B cell (primary cell): ENCODE measurements at regions not wholly inside any gene's neighbourhood (a gene's known extent, or its start where the extent isn't known, plus 50 kb on each side); places are given as distances from the start of the nearest gene placed in this dataset.

ENCODE experiments used
- ATAC-seq: fragments of 200-7000 bp; cut with Tn5 transposase; one replicate; pipeline ENCODE4 v1.10.0; 2021; ENCODE audit warnings: low read depth, mild to moderate bottlenecking, moderate number of reproducible peaks, moderate library complexity
- CTCF ChIA-PET: fragments of 350-600 bp; sonication (Branson Sonifier 250); formaldehyde crosslinking; loops from one replicate; lab custom pipeline; 2021; ENCODE audit warnings: antibody characterized with exemption, inconsistent platforms; lab: Charles Lee
- POLR2A ChIA-PET: fragments of 350-600 bp; sonication (Branson Sonifier 250); formaldehyde crosslinking; loops from one replicate; lab custom pipeline; 2021; ENCODE audit warnings: antibody characterized with exemption; lab: Charles Lee
- DNase-seq: peaks from one replicate; pipeline ENCODE4 v3.0.0; 2013
- H2AFZ ChIP-seq: 2 replicates; pipeline ENCODE4 v1.6.1; 2012; ENCODE audit warnings: mild to moderate bottlenecking, low read depth, low read length; ENCODE audit not compliant: insufficient read depth, poor library complexity, severe bottlenecking
- H3K27ac ChIP-seq, 2 donors: 1 replicate in 1 of 2; 2 replicates in 1 of 2; pipeline ENCODE4 v1.5.1; 2012 to 2013; ENCODE audit warnings: low read length in 2 of 2, mild to moderate bottlenecking in 2 of 2, moderate library complexity in 1 of 2
- H3K27me3 ChIP-seq, 4 experiments: fragments of 200-600 bp in 1 of 4; sonication (generic) in 1 of 4; replicated peaks in 1 of 4; 1 replicate in 2 of 4; 2 replicates in 2 of 4; pipeline versions ENCODE4 v1.6.1 to v1.7.0; 2013 to 2016; ENCODE audit warnings: low read length in 3 of 4, mild to moderate bottlenecking in 2 of 4, mixed read lengths in 1 of 4, moderate library complexity in 1 of 4; ENCODE audit not compliant: insufficient read depth in 4 of 4, control insufficient read depth in 3 of 4; ENCODE audit errors: control extremely low read depth in 1 of 4
- H3K36me3 ChIP-seq, 2 experiments: replicated peaks in 1 of 2; 1 replicate in 1 of 2; 2 replicates in 1 of 2; pipeline versions ENCODE4 v1.6.1 to v1.7.1; 2013; ENCODE audit warnings: low read length in 1 of 2; ENCODE audit not compliant: insufficient read depth in 2 of 2, control insufficient read depth in 1 of 2; ENCODE audit errors: control extremely low read depth in 1 of 2, extremely low read depth in 1 of 2
- H3K4me1 ChIP-seq, 2 donors: fragments of 200-600 bp in 1 of 2; sonication (generic) in 1 of 2; 1 replicate in 1 of 2; 2 replicates in 1 of 2; pipeline versions ENCODE4 v1.5.1 to v1.6.1; 2013 to 2017; ENCODE audit warnings: low read length in 2 of 2; ENCODE audit not compliant: control insufficient read depth in 2 of 2, insufficient read depth in 2 of 2
- H3K4me2 ChIP-seq: replicated peaks from 2 replicates; pipeline ENCODE3; 2012; ENCODE audit warnings: mild to moderate bottlenecking, low read depth, low read length; ENCODE audit not compliant: poor library complexity, severe bottlenecking
- H3K4me3 ChIP-seq, 5 experiments: fragments of 200-600 bp in 1 of 5; sonication (generic) in 1 of 5; 1 replicate in 3 of 5; 2 replicates in 2 of 5; pipeline versions ENCODE4 v1.5.1 to v1.7.0; 2011 to 2016; ENCODE audit warnings: low read length in 4 of 5, mild to moderate bottlenecking in 4 of 5, low read depth in 2 of 5, control low read depth in 1 of 5, moderate library complexity in 1 of 5; ENCODE audit not compliant: insufficient read depth in 1 of 5; ENCODE audit errors: control extremely low read depth in 1 of 5, extremely low read depth in 1 of 5
- H3K79me2 ChIP-seq: fragments of 200-600 bp; sonication (generic); one replicate; pipeline ENCODE4 v1.6.0; 2016; ENCODE audit warnings: low read length; ENCODE audit not compliant: control insufficient read depth, insufficient read depth
- H3K9ac ChIP-seq: fragments of 200-600 bp; sonication (generic); 2 replicates; pipeline ENCODE4 v1.6.1; 2017; ENCODE audit warnings: mild to moderate bottlenecking, low read length, moderate library complexity
- H3K9me3 ChIP-seq, 3 donors: one replicate each; pipeline versions ENCODE4 v1.6.1 to v1.7.1; 2013; ENCODE audit warnings: low read length in 2 of 3; ENCODE audit not compliant: control insufficient read depth in 2 of 3, insufficient read depth in 1 of 3; ENCODE audit errors: control extremely low read depth in 1 of 3
- H4K20me1 ChIP-seq: 2 replicates; pipeline ENCODE4 v1.6.0; 2012; ENCODE audit warnings: mild to moderate bottlenecking, low read length; ENCODE audit not compliant: insufficient read depth, control insufficient read depth, poor library complexity, severe bottlenecking
- H3K27ac Mint-ChIP-seq: one replicate; pipeline ENCODE4 v1.8.0; 2021; ENCODE audit warnings: mixed read lengths
- H3K27me3 Mint-ChIP-seq: one replicate; pipeline ENCODE4 v1.8.0; 2021; ENCODE audit warnings: mixed read lengths
- H3K4me1 Mint-ChIP-seq: one replicate; pipeline ENCODE4 v1.8.0; 2021; ENCODE audit warnings: mixed read lengths
- H3K4me3 Mint-ChIP-seq: one replicate; pipeline ENCODE4 v1.8.0; 2021; ENCODE audit warnings: mixed read lengths
- H3K9me3 Mint-ChIP-seq: one replicate; pipeline ENCODE4 v1.8.0; 2022; ENCODE audit warnings: mixed read lengths; ENCODE audit not compliant: insufficient read depth
- EZH2 ChIP-seq: IDR thresholded peaks from 2 replicates; pipeline ENCODE4 v1.6.1; 2012; ENCODE audit warnings: borderline replicate concordance, low read depth, mild to moderate bottlenecking, moderate library complexity, low read length; ENCODE audit not compliant: insufficient read depth, poor library complexity, severe bottlenecking
- WGBS: methylation state at CpG from one replicate; pipeline ENCODE4 v1.1.5; 2013; ENCODE audit warnings: missing lambda C conversion rate; ENCODE audit not compliant: insufficient coverage; 5-methylcytosine and 5-hydroxymethylcytosine counted together
- intact Hi-C: fragments of 100-400 bp; cut with micrococcal nuclease; formaldehyde crosslinking; loops from one replicate; pipeline ENCODE4 v1.10.0; 2022
- TF ChIP-seq, protein P1 (sequence below): fragments of 200-600 bp; IDR thresholded peaks from one replicate; pipeline ENCODE4 v1.8.0; 2022; ENCODE audit warnings: antibody characterized with exemption, mild to moderate bottlenecking

GRCh38 chr6:126107475-126108166 lies 121.3 kb downstream of the TRMT11 start:
- H3K27me3 Mint-ChIP-seq, result no peaks in the 10 kb centered on the region
- no peak overlapping the region for H3K4me3 ChIP-seq
- H3K27ac Mint-ChIP-seq, result no peak overlapping the region
- ChIA-PET POLR2A (no interaction called here), CTCF (no interaction called here)
- H3K4me2 ChIP-seq, result no peak overlapping the region
- no peak overlapping the region for H2AFZ ChIP-seq
- no peak overlapping the region for H3K27ac ChIP-seq
- TF ChIP-seq, protein P1, sequence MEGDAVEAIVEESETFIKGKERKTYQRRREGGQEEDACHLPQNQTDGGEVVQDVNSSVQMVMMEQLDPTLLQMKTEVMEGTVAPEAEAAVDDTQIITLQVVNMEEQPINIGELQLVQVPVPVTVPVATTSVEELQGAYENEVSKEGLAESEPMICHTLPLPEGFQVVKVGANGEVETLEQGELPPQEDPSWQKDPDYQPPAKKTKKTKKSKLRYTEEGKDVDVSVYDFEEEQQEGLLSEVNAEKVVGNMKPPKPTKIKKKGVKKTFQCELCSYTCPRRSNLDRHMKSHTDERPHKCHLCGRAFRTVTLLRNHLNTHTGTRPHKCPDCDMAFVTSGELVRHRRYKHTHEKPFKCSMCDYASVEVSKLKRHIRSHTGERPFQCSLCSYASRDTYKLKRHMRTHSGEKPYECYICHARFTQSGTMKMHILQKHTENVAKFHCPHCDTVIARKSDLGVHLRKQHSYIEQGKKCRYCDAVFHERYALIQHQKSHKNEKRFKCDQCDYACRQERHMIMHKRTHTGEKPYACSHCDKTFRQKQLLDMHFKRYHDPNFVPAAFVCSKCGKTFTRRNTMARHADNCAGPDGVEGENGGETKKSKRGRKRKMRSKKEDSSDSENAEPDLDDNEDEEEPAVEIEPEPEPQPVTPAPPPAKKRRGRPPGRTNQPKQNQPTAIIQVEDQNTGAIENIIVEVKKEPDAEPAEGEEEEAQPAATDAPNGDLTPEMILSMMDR, result no peak
- no peak for TF ChIP-seq EZH2
- H3K4me3 Mint-ChIP-seq, result no peak overlapping the region
- no peaks in the 10 kb centered on the region for H3K4me1 Mint-ChIP-seq
- no peaks in the 10 kb centered on the region for H3K79me2 ChIP-seq
- peaks cover 0 to 1% (median 0%) of the 10 kb centered on the region in 3 donors for H3K9me3 ChIP-seq
- 97% methylated on average over 7 of the region's 10 CpGs for WGBS
- H3K9me3 Mint-ChIP-seq, result no peaks in the 10 kb centered on the region
- ATAC-seq, result no peak
- no peak overlapping the region for H3K9ac ChIP-seq
- no peaks in the 10 kb centered on the region for H4K20me1 ChIP-seq
- no peaks in the 10 kb centered on the region for H3K27me3 ChIP-seq
- intact Hi-C loops, result no loop called here
- H3K36me3 ChIP-seq, result no peaks in the 10 kb centered on the region
- no peaks in the 10 kb centered on the region for H3K4me1 ChIP-seq
- no peak for DNase-seq

DNA sequence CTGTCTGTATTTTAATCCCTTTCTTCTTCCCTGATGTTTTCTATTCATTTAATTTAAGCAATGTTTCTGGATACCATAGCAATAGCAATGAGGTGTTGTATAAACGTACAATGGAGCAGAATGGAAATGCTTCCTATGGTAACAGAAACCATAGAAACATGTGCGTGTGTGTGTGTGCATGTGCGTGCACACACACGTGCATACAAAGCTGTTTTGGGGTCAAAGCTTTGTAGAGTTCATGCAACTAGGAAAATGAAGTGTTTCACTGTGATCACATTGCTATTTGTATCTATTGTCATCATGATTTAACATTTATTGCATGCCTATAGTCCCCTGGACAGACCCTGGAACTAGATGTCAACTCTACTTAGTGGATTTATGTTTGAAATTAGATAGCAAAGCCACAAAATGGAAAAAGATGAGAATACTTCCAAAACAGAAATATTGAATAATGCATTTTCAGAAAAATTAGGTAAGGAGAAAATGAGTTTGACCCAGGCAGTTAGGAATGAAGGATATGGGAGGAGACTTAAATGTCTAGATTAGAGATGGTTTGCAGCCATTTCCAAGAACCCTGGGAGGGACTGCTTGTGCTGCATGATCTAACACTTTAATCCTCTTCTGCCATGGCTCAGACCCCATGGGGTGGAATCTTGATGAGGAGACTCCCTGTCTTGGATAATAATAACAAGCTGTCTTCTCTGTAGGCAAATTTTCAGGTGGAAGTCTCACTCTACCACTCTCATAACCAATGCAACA lies 124.4 kb downstream of the TRMT11 start:
- CTCF ChIA-PET, result no interaction called here
- no peak overlapping the region for H3K4me3 Mint-ChIP-seq

More for the DNA sequence above, 124.4 kb downstream of the TRMT11 start:
- no peaks in the 10 kb centered on the region for H4K20me1 ChIP-seq
- no peaks in the 10 kb centered on the region for H3K36me3 ChIP-seq
- no peak overlapping the region for H2AFZ ChIP-seq
- H3K27me3 ChIP-seq, result no peaks in the 10 kb centered on the region
- H3K79me2 ChIP-seq, result no peaks in the 10 kb centered on the region
- DNase-seq (no peak), ATAC-seq (no peak)
- no peaks in the 10 kb centered on the region for H3K4me1 ChIP-seq
- intact Hi-C loops, result no loop called here
- no peak overlapping the region for H3K4me3 ChIP-seq
- no peaks in the 10 kb centered on the region for H3K27me3 Mint-ChIP-seq
- H3K4me1 Mint-ChIP-seq, result no peaks in the 10 kb centered on the region
- H3K9ac ChIP-seq, result no peak overlapping the region
- no peaks in the 10 kb centered on the region for H3K9me3 Mint-ChIP-seq
- no peak overlapping the region for H3K27ac Mint-ChIP-seq
- 83% methylated on average over 1 of the region's 4 CpGs for WGBS
- TF ChIP-seq, protein P1, result no peak
- no peak for TF ChIP-seq EZH2
- POLR2A ChIA-PET, result no interaction called here
- H3K9me3 ChIP-seq, result no peaks in the 10 kb centered on the region
- H3K4me2 ChIP-seq, result no peak overlapping the region
- H3K27ac ChIP-seq, result no peak overlapping the region
